K562 (cell line): ENCODE measurements at regions not wholly inside any gene's neighbourhood (a gene's known extent, or its start where the extent isn't known, plus 50 kb on each side); places are given as distances from the start of the nearest gene placed in this dataset.

Source experiments
- ATAC-seq: fragments of 200-7000 bp; cut with Tn5 transposase; 3 replicates; pipeline ENCODE4 v1.9.1; 2020; ENCODE audit warnings: moderate library complexity
- BruUV-seq: library from RNA; stranded (reverse); fragments of 400-500 nt; replicated peaks from 2 replicates; lab custom pipeline; 2021; lab: Mats Ljungman, UMichigan
- CTCF ChIA-PET: fragments of 300-600 bp; formaldehyde crosslinking; extraction: SDS; loops from one replicate; lab custom pipeline; 2021; ENCODE audit warnings: low intra/inter-chr PET ratio; lab: Yijun Ruan, JAX
- POLR2A ChIA-PET: fragments of 300-600, 350-650 bp; sonication (Branson Sonifier 250); formaldehyde crosslinking; extraction: SDS; loops from one replicate; lab custom pipeline; 2021; ENCODE audit warnings: antibody characterized with exemption, inconsistent platforms; lab: Yijun Ruan, JAX
- DNase-seq, 4 experiments: peaks; one replicate each; pipeline versions ENCODE4 v3.0.0 to v3.0.0-alpha.2; 2011 to 2018; ENCODE audit warnings: low spot score in 3 of 4, mixed read lengths in 3 of 4; ENCODE audit errors: extremely low read depth in 1 of 4
- FAIRE-seq: peaks from 2 replicates; lab custom pipeline; 2011; peaks lifted over from hg19 to GRCh38; lab: Jason Lieb, UNC
- H2AFZ ChIP-seq: 2 replicates; pipeline ENCODE4 v1.6.0; 2011; ENCODE audit warnings: low read depth, low read length, control low read depth, inconsistent platforms
- H3K27ac ChIP-seq: fragments of 200-600 bp; 3 replicates; pipeline ENCODE4 v1.8.0; 2011; ENCODE audit warnings: low read depth, mild to moderate bottlenecking, control low read depth, inconsistent platforms, low read length, moderate library complexity, mixed read lengths; ENCODE audit errors: extremely low read depth
- H3K27me3 ChIP-seq, 2 experiments: fragments of 300-600 bp in 1 of 2; 2 replicates in 1 of 2; 3 replicates in 1 of 2; pipeline versions ENCODE4 v1.6.0 to v1.8.0; 2011; ENCODE audit warnings: inconsistent platforms in 2 of 2, low read length in 2 of 2, mild to moderate bottlenecking in 1 of 2, mixed read lengths in 1 of 2, moderate library complexity in 1 of 2; ENCODE audit not compliant: control insufficient read depth in 2 of 2, insufficient read depth in 2 of 2
- H3K36me3 ChIP-seq: fragments of 300-600 bp; 3 replicates; pipeline ENCODE4 v1.8.0; 2011; ENCODE audit warnings: mild to moderate bottlenecking, low read length, inconsistent platforms; ENCODE audit not compliant: control insufficient read depth, insufficient read depth
- H3K4me1 ChIP-seq, 2 experiments: fragments of 200-600 bp in 1 of 2; replicated peaks in 1 of 2; 2 replicates in 1 of 2; 3 replicates in 1 of 2; pipeline versions ENCODE4 v1.5.1 to v1.8.0; 2011; ENCODE audit warnings: inconsistent platforms in 2 of 2, low read length in 2 of 2, mild to moderate bottlenecking in 1 of 2, mixed read lengths in 1 of 2, moderate library complexity in 1 of 2; ENCODE audit not compliant: control insufficient read depth in 2 of 2, insufficient read depth in 2 of 2
- H3K4me2 ChIP-seq: 2 replicates; pipeline ENCODE4 v1.6.1; 2011; ENCODE audit warnings: low read length, control low read depth, inconsistent platforms, mixed read lengths; ENCODE audit not compliant: insufficient read depth
- H3K4me3 ChIP-seq: fragments of 200-600 bp; sonication (generic), shearing (Covaris generic); 2 replicates; pipeline ENCODE4 v1.5.1; 2016; ENCODE audit warnings: control low read depth, inconsistent platforms
- H3K79me2 ChIP-seq: fragments of 200-600 bp; 3 replicates; pipeline ENCODE4 v1.8.0; 2011; ENCODE audit warnings: low read length, inconsistent platforms; ENCODE audit not compliant: control insufficient read depth, insufficient read depth
- H3K9ac ChIP-seq, 2 experiments: 2 replicates each; pipeline versions ENCODE4 v1.6.0 to v1.6.1; 2011; ENCODE audit warnings: low read depth in 2 of 2, low read length in 2 of 2, control low read depth in 1 of 2, inconsistent platforms in 1 of 2, mild to moderate bottlenecking in 1 of 2, mixed read lengths in 1 of 2; ENCODE audit not compliant: insufficient read depth in 1 of 2
- H3K9me1 ChIP-seq: one replicate; pipeline ENCODE4 v1.6.0; 2011; ENCODE audit warnings: inconsistent platforms, mild to moderate bottlenecking, low read length, moderate library complexity; ENCODE audit not compliant: control insufficient read depth, insufficient read depth
- H3K9me3 ChIP-seq: replicated peaks from 2 replicates; pipeline ENCODE4 v1.5.1; 2011; ENCODE audit warnings: low read depth, low read length, inconsistent platforms; ENCODE audit not compliant: control insufficient read depth, insufficient read depth
- H4K20me1 ChIP-seq: replicated peaks from 2 replicates; pipeline ENCODE4 v1.6.1; 2011; ENCODE audit warnings: low read length, inconsistent platforms, mixed read lengths; ENCODE audit not compliant: control insufficient read depth, insufficient read depth
- ARNT ChIP-seq, 2 experiments: fragments of 450-650 bp; IDR thresholded peaks; 2 replicates each; pipeline ENCODE4 v1.6.1; 2016; ENCODE audit warnings: mild to moderate bottlenecking in 1 of 2
- ERF ChIP-seq: fragments of 450-650 bp; formaldehyde crosslinking; IDR thresholded peaks from 2 replicates; pipeline ENCODE4 v1.4.0; 2020; ENCODE audit warnings: mild to moderate bottlenecking, mixed read lengths
- FOXK1 ChIP-seq: sonication (generic); formaldehyde crosslinking; IDR thresholded peaks from 2 replicates; pipeline ENCODE4 v1.8.0; 2022; ENCODE audit warnings: missing genetic modification reagents, mild to moderate bottlenecking, borderline replicate concordance
- HMG20B ChIP-seq: fragments of 250-450 bp; sonication (Bioruptor Pico); IDR thresholded peaks from 2 replicates; pipeline ENCODE4 v1.5.0; 2021; ENCODE audit warnings: mild to moderate bottlenecking
- NR3C1 ChIP-seq: sonication (generic); formaldehyde crosslinking; IDR thresholded peaks from 2 replicates; pipeline ENCODE4 v1.8.1; 2022; ENCODE audit warnings: missing genetic modification reagents
- PTTG1 ChIP-seq: fragments of 450-650 bp; IDR thresholded peaks from 2 replicates; pipeline ENCODE4 v1.6.1; 2016; ENCODE audit warnings: low read depth, mild to moderate bottlenecking, missing genetic modification characterization, missing compliant biosample characterization
- SMARCB1 ChIP-seq: IDR thresholded peaks from 2 replicates; pipeline ENCODE4 v1.6.1; 2011; ENCODE audit warnings: improper control_type of control experiment, low read depth; ENCODE audit not compliant: insufficient read length
- ZBTB43 ChIP-seq: sonication (generic); formaldehyde crosslinking; IDR thresholded peaks from 2 replicates; pipeline ENCODE4 v1.8.0; 2023; ENCODE audit warnings: mild to moderate bottlenecking, missing genetic modification reagents
- ZNF146 ChIP-seq: IDR thresholded peaks from one replicate; pipeline ENCODE4 v1.6.1; 2018; ENCODE audit warnings: missing compliant biosample characterization; ENCODE audit not compliant: unreplicated experiment
- ZNF717 ChIP-seq: fragments of 250-450 bp; sonication (Bioruptor Pico); IDR thresholded peaks from 2 replicates; pipeline ENCODE4 v1.5.0; 2021
- WGBS: fragments of 100-300 bp; shearing (Covaris generic); methylation state at CpG from one replicate; pipeline ENCODE4 v1.1.6; 2016; ENCODE audit warnings: low coverage, mixed read lengths; ENCODE audit not compliant: insufficient coverage; ENCODE audit errors: missing lambda C conversion rate; 5-methylcytosine and 5-hydroxymethylcytosine counted together
- in situ Hi-C: fragments of 300-500 bp; cut with MboI; formaldehyde crosslinking; loops from 4 replicates; pipeline ENCODE4 v1.15.0; 2018; ENCODE audit warnings: inconsistent platforms, mixed read lengths
- intact Hi-C: fragments of 100-400 bp; cut with micrococcal nuclease; formaldehyde crosslinking; loops from 2 replicates; pipeline ENCODE4 v1.14.2; 2022
- TF ChIP-seq, protein P1 (sequence below): fragments of 450-650 bp; IDR thresholded peaks from 2 replicates; pipeline ENCODE4 v1.6.1; 2018; ENCODE audit not compliant: partially characterized antibody

GRCh38 chr18:77567205-77567604 is 317.6 kb downstream of the GALR1 start:
- in situ Hi-C loops: no loop called here
- Histone ChIP-seq H3K4me2 (no peak overlapping the region), H3K4me3 (no peak overlapping the region), H3K79me2 (no peaks in the 10 kb centered on the region), H3K27me3 (no peaks in the 10 kb centered on the region), H3K9ac (no peak overlapping the region), H3K4me1 (no peaks in the 10 kb centered on the region), H4K20me1 (no peaks in the 10 kb centered on the region), H3K9me1 (no peaks in the 10 kb centered on the region), H3K27ac (no peak overlapping the region), H2AFZ (no peak overlapping the region), H3K36me3 (no peaks in the 10 kb centered on the region), H3K9me3 (no peaks in the 10 kb centered on the region)
- WGBS: 0% methylated on average over 7 of the region's 8 CpGs
- FAIRE-seq (no peak), ATAC-seq (no peak), DNase-seq (no peak)
- no peak for TF ChIP-seq NR3C1
- TF ChIP-seq ARNT (IDR thresholded peaks at IDR 0.05): no peak
- TF ChIP-seq ZNF717 (CRISPR knock-in tag): no peak
- TF ChIP-seq, protein P1, sequence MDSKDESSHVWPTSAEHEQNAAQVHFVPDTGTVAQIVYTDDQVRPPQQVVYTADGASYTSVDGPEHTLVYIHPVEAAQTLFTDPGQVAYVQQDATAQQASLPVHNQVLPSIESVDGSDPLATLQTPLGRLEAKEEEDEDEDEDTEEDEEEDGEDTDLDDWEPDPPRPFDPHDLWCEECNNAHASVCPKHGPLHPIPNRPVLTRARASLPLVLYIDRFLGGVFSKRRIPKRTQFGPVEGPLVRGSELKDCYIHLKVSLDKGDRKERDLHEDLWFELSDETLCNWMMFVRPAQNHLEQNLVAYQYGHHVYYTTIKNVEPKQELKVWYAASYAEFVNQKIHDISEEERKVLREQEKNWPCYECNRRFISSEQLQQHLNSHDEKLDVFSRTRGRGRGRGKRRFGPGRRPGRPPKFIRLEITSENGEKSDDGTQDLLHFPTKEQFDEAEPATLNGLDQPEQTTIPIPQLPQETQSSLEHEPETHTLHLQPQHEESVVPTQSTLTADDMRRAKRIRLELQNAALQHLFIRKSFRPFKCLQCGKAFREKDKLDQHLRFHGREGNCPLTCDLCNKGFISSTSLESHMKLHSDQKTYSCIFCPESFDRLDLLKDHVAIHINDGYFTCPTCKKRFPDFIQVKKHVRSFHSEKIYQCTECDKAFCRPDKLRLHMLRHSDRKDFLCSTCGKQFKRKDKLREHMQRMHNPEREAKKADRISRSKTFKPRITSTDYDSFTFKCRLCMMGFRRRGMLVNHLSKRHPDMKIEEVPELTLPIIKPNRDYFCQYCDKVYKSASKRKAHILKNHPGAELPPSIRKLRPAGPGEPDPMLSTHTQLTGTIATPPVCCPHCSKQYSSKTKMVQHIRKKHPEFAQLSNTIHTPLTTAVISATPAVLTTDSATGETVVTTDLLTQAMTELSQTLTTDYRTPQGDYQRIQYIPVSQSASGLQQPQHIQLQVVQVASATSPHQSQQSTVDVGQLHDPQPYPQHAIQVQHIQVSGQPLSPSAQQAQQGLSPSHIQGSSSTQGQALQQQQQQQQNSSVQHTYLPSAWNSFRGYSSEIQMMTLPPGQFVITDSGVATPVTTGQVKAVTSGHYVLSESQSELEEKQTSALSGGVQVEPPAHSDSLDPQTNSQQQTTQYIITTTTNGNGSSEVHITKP: no peak
- TF ChIP-seq PTTG1: no peak
- TF ChIP-seq FOXK1 (CRISPR knock-in tag): no peak
- no peak for TF ChIP-seq HMG20B
- no peak for TF ChIP-seq SMARCB1
- no peak for TF ChIP-seq ERF (CRISPR knock-in tag)
- TF ChIP-seq ZBTB43 (CRISPR knock-in tag): no peak
- TF ChIP-seq ZNF146 (CRISPR knock-in tag): no peak
- BruUV-seq: no TSS peak
- ChIA-PET CTCF (no interaction called here), POLR2A (interaction anchor here (0.7 kb wide), 1 partner anchor 1355 kb away, joined by 3 read pairs; no protein-coding TSS in a partner anchor)
- intact Hi-C loops: no loop called here
